GM23338 (cell line): ENCODE measurements at regions not wholly inside any gene's neighbourhood (a gene's known extent, or its start where the extent isn't known, plus 50 kb on each side); places are given as distances from the start of the nearest gene placed in this dataset.

Experiments used
- ATAC-seq: fragments of 200-7000 bp; cut with Tn5 transposase; 3 replicates; pipeline ENCODE4 v1.9.1; 2020
- DNase-seq: peaks from one replicate; pipeline ENCODE4 v3.0.0-alpha.2; 2015; ENCODE audit warnings: low spot score
- H2AFZ ChIP-seq: fragments of 200-600 bp; sonication (generic); 2 replicates; pipeline ENCODE4 v1.8.0; 2016; ENCODE audit warnings: antibody characterized with exemption, mild to moderate bottlenecking, moderate library complexity
- H3F3A ChIP-seq: fragments of 200-600 bp; sonication (generic); replicated peaks from 2 replicates; pipeline ENCODE4 v1.8.0; 2017; ENCODE audit warnings: antibody characterized with exemption, mixed run types, low read depth
- H3K27ac ChIP-seq: fragments of 200-600 bp; sonication (generic); 2 replicates; pipeline ENCODE4 v1.6.1; 2016; ENCODE audit warnings: low read depth
- H3K27me3 ChIP-seq: fragments of 200-600 bp; sonication (generic); 2 replicates; pipeline ENCODE4 v1.8.0; 2016; ENCODE audit warnings: mild to moderate bottlenecking, mixed run types, moderate library complexity; ENCODE audit not compliant: insufficient read depth
- H3K36me3 ChIP-seq: fragments of 200-600 bp; sonication (generic); 2 replicates; pipeline ENCODE4 v1.8.0; 2016; ENCODE audit warnings: mild to moderate bottlenecking; ENCODE audit not compliant: insufficient read depth
- H3K4me1 ChIP-seq: fragments of 200-600 bp; sonication (generic); 2 replicates; pipeline ENCODE4 v1.8.0; 2016; ENCODE audit warnings: mild to moderate bottlenecking, moderate library complexity; ENCODE audit not compliant: insufficient read depth
- H3K4me2 ChIP-seq: fragments of 200-600 bp; sonication (generic); 2 replicates; pipeline ENCODE4 v1.7.1; 2017; ENCODE audit warnings: mixed run types
- H3K4me3 ChIP-seq: fragments of 200-600 bp; sonication (generic); 2 replicates; pipeline ENCODE4 v1.6.1; 2016; ENCODE audit warnings: mixed run types
- H3K79me2 ChIP-seq: fragments of 200-600 bp; sonication (generic); replicated peaks from 2 replicates; pipeline ENCODE4 v1.8.0; 2017; ENCODE audit warnings: mild to moderate bottlenecking; ENCODE audit not compliant: insufficient read depth
- H3K9me2 ChIP-seq: fragments of 200-600 bp; sonication (generic); 2 replicates; pipeline ENCODE4 v1.8.0; 2017; ENCODE audit not compliant: insufficient read depth
- H4K20me1 ChIP-seq: fragments of 200-600 bp; sonication (generic); replicated peaks from 2 replicates; pipeline ENCODE4 v1.8.0; 2017; ENCODE audit warnings: mild to moderate bottlenecking; ENCODE audit not compliant: insufficient read depth
- H3K27ac Mint-ChIP-seq: 2 replicates; pipeline ENCODE4 v1.8.0; 2020; ENCODE audit warnings: inconsistent platforms, mild to moderate bottlenecking, moderate library complexity, mixed read lengths
- H3K27me3 Mint-ChIP-seq: 3 replicates; pipeline ENCODE4 v1.8.0; 2022; ENCODE audit warnings: low read depth, mild to moderate bottlenecking, moderate library complexity, mixed read lengths, inconsistent platforms; ENCODE audit not compliant: insufficient read depth, poor library complexity
- H3K36me3 Mint-ChIP-seq: 3 replicates; pipeline ENCODE4 v1.8.0; 2021; ENCODE audit warnings: low read depth, mild to moderate bottlenecking, inconsistent platforms, moderate library complexity, mixed read lengths
- H3K4me1 Mint-ChIP-seq: 3 replicates; pipeline ENCODE4 v1.8.0; 2020; ENCODE audit warnings: mild to moderate bottlenecking, inconsistent platforms, mixed read lengths
- H3K4me3 Mint-ChIP-seq: 3 replicates; pipeline ENCODE4 v1.8.0; 2021; ENCODE audit warnings: moderate library complexity, mild to moderate bottlenecking, inconsistent platforms, mixed read lengths
- H3K9me3 Mint-ChIP-seq: 3 replicates; pipeline ENCODE4 v1.8.0; 2020; ENCODE audit warnings: moderate library complexity, mild to moderate bottlenecking, inconsistent platforms, mixed read lengths
- CREB1 ChIP-seq: fragments of 250-450 bp; sonication (Bioruptor Pico); IDR thresholded peaks from 2 replicates; pipeline ENCODE4 v1.5.0; 2020; ENCODE audit warnings: low read depth, mild to moderate bottlenecking, moderate library complexity
- ETS1 ChIP-seq: IDR thresholded peaks from 2 replicates; pipeline ENCODE4 v1.6.1; 2016; ENCODE audit warnings: antibody characterized with exemption
- EZH2 ChIP-seq: fragments of 200-600 bp; sonication (generic); IDR thresholded peaks from one replicate; pipeline ENCODE4 v1.8.0; 2017; ENCODE audit warnings: antibody characterized with exemption, mild to moderate bottlenecking, low read depth; ENCODE audit not compliant: unreplicated experiment
- EZH2phosphoT487 ChIP-seq: fragments of 200-600 bp; sonication (generic); IDR thresholded peaks from one replicate; pipeline ENCODE4 v1.8.1; 2018; ENCODE audit warnings: antibody characterized with exemption; ENCODE audit not compliant: unreplicated experiment
- JUNB ChIP-seq: IDR thresholded peaks from one replicate; pipeline ENCODE4 v1.6.1; 2016; ENCODE audit warnings: antibody characterized with exemption; ENCODE audit not compliant: unreplicated experiment
- NANOG ChIP-seq: IDR thresholded peaks from 2 replicates; pipeline ENCODE4 v1.6.1; 2016; ENCODE audit warnings: antibody characterized with exemption, borderline replicate concordance
- POLR2AphosphoS5 ChIP-seq: IDR thresholded peaks from 2 replicates; pipeline ENCODE4 v1.6.1; 2016; ENCODE audit warnings: antibody characterized with exemption, low read depth
- ZNF462 ChIP-seq: fragments of 250-450 bp; sonication (Bioruptor Pico); IDR thresholded peaks from 2 replicates; pipeline ENCODE4 v1.5.0; 2020; ENCODE audit warnings: mild to moderate bottlenecking, moderate library complexity
- TF ChIP-seq, protein P1 (sequence below), 2 experiments: fragments of 200-600 bp in 1 of 2; sonication (generic) in 1 of 2; conservative IDR thresholded peaks; 2 replicates each; pipeline versions ENCODE4 v1.5.1 to v1.6.1; 2016 to 2017; ENCODE audit warnings: antibody characterized with exemption in 2 of 2, low read depth in 2 of 2, mild to moderate bottlenecking in 2 of 2, moderate library complexity in 1 of 2

DNA sequence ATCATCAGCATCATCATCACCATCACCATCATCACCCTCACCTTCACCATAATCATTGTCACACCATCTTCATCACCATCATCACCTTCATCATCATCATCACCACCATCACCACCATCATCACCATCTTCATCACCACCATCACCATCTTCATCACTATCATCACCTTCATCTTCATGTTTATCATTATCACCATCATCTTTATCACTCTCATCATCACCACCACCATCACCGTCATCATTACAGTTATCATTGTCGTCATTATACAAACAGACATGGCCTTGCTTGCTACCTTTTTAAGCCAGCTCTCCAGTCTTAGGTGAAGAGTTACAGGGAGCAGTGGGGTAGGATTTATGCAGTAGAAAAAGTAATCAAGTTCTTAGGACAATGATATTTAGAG is 114.9 kb downstream of the IRF8 start:
- H3K4me3 Mint-ChIP-seq: no peak overlapping the region
- DNase-seq (no peak), ATAC-seq (no peak)
- peaks cover 2% of the 10 kb centered on the region for H3K27me3 Mint-ChIP-seq
- Histone ChIP-seq H3K4me2 (no peak overlapping the region), H3K27me3 (no peaks in the 10 kb centered on the region), H4K20me1 (no peaks in the 10 kb centered on the region), H3K4me1 (no peaks in the 10 kb centered on the region), H2AFZ (no peak overlapping the region), H3K36me3 (no peaks in the 10 kb centered on the region), H3K4me3 (no peak overlapping the region), H3K79me2 (no peaks in the 10 kb centered on the region), H3F3A (no peaks in the 10 kb centered on the region), H3K9me2 (0 out of 2 replicates have a peak, but pooled peaks cover 4% of the 10 kb centered on the region), H3K27ac (no peak overlapping the region)
- peaks cover 8% of the 10 kb centered on the region for H3K9me3 Mint-ChIP-seq
- peaks cover 4% of the 10 kb centered on the region; the same call in 1 of the 3 replicates for H3K36me3 Mint-ChIP-seq
- no peaks in the 10 kb centered on the region for H3K4me1 Mint-ChIP-seq
- H3K27ac Mint-ChIP-seq: no peak overlapping the region
- TF ChIP-seq POLR2AphosphoS5 (no peak), ZNF462 (no peak), ETS1 (no peak), CREB1 (CRISPR knock-in tag) (no peak), NANOG (no peak)

DNA sequence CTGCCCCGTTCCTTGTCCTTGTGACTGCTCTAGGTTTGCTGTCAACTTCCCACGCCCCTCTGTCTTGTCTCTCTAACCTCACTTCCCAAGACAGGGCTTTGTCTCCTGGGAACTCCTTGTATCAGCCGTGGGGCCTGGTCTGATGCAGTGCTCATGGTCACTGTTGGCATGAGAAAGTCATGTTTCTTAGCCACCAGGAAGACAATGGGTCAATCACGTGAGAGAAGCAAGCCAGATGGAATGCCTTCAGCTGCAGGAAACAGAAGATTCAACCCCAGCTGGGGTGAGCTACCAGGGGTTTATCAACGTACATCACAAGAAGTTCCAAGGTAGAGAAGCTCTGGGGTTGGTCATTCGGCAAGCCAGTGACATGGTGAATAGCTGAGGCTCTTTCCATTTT is 116.6 kb downstream of the IRF8 start:
- Histone ChIP-seq H3K4me1 (no peaks in the 10 kb centered on the region), H2AFZ (no peak overlapping the region), H3K4me3 (no peak overlapping the region), H4K20me1 (no peaks in the 10 kb centered on the region), H3K36me3 (no peaks in the 10 kb centered on the region), H3F3A (no peaks in the 10 kb centered on the region), H3K27me3 (no peaks in the 10 kb centered on the region), H3K79me2 (no peaks in the 10 kb centered on the region), H3K4me2 (no peak overlapping the region), H3K27ac (no peak overlapping the region), H3K9me2 (0 out of 2 replicates have a peak, but pooled peaks cover 4% of the 10 kb centered on the region)
- Mint-ChIP-seq H3K27ac (no peak overlapping the region), H3K9me3 (peaks cover 23% of the 10 kb centered on the region), H3K4me1 (no peaks in the 10 kb centered on the region), H3K27me3 (peaks cover 9% of the 10 kb centered on the region), H3K4me3 (no peak overlapping the region), H3K36me3 (peaks cover 4% of the 10 kb centered on the region; the same call in 1 of the 3 replicates)
- DNase-seq (no peak), ATAC-seq (no peak)
- TF ChIP-seq JUNB (no peak), CREB1 (CRISPR knock-in tag) (no peak), ETS1 (no peak), EZH2 (no peak), EZH2phosphoT487 (no peak)
- TF ChIP-seq, protein P1, sequence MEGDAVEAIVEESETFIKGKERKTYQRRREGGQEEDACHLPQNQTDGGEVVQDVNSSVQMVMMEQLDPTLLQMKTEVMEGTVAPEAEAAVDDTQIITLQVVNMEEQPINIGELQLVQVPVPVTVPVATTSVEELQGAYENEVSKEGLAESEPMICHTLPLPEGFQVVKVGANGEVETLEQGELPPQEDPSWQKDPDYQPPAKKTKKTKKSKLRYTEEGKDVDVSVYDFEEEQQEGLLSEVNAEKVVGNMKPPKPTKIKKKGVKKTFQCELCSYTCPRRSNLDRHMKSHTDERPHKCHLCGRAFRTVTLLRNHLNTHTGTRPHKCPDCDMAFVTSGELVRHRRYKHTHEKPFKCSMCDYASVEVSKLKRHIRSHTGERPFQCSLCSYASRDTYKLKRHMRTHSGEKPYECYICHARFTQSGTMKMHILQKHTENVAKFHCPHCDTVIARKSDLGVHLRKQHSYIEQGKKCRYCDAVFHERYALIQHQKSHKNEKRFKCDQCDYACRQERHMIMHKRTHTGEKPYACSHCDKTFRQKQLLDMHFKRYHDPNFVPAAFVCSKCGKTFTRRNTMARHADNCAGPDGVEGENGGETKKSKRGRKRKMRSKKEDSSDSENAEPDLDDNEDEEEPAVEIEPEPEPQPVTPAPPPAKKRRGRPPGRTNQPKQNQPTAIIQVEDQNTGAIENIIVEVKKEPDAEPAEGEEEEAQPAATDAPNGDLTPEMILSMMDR (conservative IDR thresholded peaks at IDR 0.05; ENCODE audit: low read depth in 2 of 2): no peak
